ENCODE measurements at regions not wholly inside any gene's neighbourhood (a gene's known extent, or its start where the extent isn't known, plus 50 kb on each side); places are given as distances from the start of the nearest gene placed in this dataset.
A peak's percentile ranks its signal among the peaks of the same experiment; 100 is the strongest.

DNA sequence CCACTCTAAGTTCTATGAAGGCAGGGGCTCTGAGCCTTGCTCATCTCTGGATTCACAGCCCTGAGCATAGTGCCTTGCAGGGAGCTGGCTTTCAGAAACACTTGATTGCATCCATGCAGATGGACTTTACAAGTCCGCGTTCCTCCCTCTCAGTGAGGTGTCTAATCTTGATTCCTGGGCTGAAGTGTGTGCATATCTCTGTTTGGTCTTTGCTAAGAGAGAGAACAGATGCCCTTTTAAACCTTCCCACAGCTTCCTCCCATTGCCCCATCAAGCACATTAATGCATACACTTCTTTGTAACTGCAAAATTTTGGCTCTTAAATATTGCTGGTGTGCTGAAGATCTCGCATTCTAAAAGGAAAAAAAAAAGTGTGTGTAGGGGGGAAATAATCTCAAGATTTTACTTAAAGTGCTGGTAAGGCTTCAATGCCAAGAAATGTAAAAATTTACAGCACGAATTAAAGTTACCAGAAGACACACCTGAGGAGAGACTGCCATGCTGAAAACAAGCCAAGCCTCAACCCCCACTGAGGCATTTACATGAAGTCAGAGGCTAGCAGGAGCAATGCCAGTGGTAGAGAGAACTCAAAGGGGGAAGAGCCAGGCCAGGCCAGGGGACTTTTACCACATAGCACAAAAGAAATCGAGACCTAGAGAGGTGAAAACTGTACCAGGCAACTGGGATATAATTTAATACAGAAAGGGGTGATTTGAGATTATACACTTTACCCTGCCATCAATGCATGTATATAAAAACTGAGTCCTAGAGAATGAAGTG lies 492.1 kb downstream of the SOX6 start:
- intact Hi-C loops (cut with DNase I): no loop called here

GRCh38 chr11:15865212-15865987 lies 490.9 kb downstream of the SOX6 start:
- intact Hi-C loops (cut with DNase I): no loop called here

More for the DNA sequence above, 492.1 kb downstream of the SOX6 start:
- no peak for DNase-seq

GRCh38 chr11:15867871-15868270 lies 488.5 kb downstream of the SOX6 start:
- no peak for DNase-seq
- intact Hi-C loops (cut with DNase I): no loop called here

More at GRCh38 chr11:15865212-15865987, 490.9 kb downstream of the SOX6 start:
- no peak for DNase-seq

GRCh38 chr11:15870911-15871310 lies 485.4 kb downstream of the SOX6 start:
- DNase-seq: peak in 1 of 42 donors; percentile 13
- intact Hi-C loops (cut with DNase I): no loop called here

DNA sequence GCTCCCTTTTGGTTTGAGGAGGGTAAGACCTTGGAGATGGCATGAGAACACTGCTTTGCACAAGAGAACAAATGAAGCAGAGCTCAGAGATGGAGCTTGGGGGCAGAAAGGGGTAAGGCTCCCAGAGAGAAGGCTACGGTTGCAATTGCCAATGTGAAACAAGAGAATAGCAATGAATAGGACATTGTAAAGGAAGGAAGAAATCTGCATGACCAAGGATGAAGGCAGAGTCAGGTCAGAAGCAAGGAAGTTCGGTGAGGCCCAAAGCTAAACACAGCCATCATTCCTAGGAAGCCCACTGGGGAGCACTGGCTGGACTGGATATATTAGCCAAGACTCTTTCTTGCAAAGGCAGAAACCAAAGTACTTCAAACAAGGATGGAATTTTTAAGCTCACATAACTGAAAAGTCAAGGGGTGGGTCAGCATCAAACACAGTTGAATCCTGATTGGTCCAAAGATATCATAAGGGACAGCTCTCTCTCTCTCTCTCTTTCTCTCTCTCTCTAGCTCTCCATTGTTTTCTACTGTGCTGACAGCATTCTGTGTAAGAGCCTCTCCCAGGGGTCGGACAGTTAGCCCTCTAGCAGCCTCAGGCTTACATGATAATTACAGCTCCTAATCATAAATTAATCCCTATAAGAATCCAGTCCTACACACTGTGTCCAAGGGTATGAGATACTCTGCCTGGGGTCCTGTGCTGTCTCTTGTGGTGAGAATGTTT lies 484.3 kb downstream of the SOX6 start:
- peak in 1 of 42 donors; percentile 29 for DNase-seq
- intact Hi-C loops (cut with DNase I): no loop called here

DNA sequence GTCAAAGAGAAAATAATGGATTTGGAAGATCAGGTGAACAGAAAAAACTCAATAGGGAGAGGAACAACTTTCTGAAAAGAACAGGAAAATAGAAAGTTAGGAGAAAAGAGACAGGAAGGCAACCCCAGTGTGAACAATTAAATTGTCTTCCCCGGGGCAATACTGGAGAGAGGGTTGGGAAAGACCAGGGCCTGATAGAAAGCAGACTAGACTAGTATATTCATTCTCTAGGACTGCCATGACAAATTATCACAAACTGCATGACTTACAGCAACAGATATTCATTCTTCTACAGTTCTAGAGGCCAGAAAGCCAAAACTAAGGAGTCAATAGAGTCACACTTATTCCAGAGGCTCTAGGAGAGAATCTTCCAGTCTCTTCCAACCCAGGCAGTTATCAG lies 482.8 kb downstream of the SOX6 start:
- intact Hi-C loops (cut with DNase I): no loop called here
- DNase-seq: no peak

DNA sequence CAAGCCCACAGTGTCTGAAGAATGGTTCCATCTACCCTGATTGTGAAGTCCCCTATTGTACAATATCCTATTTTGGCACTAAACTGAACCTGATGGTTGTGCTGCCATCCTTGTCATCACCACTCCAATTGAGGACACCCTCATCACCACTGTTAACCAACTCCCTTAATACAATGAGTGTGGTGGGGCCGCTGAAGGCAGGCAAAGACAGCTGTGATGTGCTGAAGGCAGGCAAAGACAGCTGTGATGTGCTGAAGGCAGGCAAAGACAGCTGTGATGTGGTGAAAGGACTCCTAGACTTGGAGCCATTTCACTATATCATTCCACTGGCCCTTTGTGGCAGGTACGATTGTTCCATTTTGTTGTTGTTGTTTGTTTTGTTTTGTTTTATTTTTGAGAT lies 481.6 kb downstream of the SOX6 start:
- no peak for DNase-seq
- intact Hi-C loops (cut with DNase I): no loop called here

- DNase-seq: no peak
- intact Hi-C loops (cut with DNase I): no loop called here
Measured at GRCh38 chr11:15875393-15875792, 481.0 kb downstream of the SOX6 start.

GRCh38 chr11:15875943-15876342 lies 480.4 kb downstream of the SOX6 start:
- DNase-seq: no peak
- intact Hi-C loops (cut with DNase I): no loop called here

GRCh38 chr11:15878756-15879155 lies 477.6 kb downstream of the SOX6 start:
- no peak for DNase-seq
- intact Hi-C loops (cut with DNase I): no loop called here

GRCh38 chr11:15880291-15880690 lies 476.1 kb downstream of the SOX6 start:
- DNase-seq: no peak
- intact Hi-C loops (cut with DNase I): no loop called here

DNA sequence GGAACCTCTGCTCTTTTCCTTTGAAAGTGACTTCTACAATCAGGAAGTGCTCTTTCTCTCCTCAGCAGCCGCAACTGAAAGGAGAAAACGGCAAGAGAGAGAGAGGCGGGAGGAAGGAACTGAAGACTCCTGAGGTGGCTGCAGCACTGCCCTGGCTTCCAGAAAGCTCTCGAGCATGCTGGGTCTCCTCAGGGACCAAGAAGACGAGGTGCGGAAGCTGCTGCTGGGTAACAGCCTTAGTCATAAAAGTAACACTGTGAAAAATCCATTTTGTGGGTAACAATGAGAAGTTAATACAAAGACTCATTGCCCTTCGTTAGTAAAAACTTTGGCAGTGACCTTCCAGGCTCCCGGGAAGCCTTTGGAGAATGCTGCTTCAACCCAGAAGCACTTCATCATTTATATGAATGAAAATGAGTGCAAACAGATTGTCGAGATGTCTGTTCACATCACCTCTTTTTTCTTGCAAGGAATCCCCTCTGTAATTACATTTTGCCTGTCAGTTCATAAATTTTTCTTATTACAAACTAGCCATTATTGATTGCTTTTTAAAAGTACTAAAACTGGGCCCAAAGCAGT lies 473.4 kb downstream of the SOX6 start:
- intact Hi-C loops (cut with DNase I): no loop called here
- DNase-seq: peak in 3 of 42 donors; percentile 7 to 36 (median 19)

DNA sequence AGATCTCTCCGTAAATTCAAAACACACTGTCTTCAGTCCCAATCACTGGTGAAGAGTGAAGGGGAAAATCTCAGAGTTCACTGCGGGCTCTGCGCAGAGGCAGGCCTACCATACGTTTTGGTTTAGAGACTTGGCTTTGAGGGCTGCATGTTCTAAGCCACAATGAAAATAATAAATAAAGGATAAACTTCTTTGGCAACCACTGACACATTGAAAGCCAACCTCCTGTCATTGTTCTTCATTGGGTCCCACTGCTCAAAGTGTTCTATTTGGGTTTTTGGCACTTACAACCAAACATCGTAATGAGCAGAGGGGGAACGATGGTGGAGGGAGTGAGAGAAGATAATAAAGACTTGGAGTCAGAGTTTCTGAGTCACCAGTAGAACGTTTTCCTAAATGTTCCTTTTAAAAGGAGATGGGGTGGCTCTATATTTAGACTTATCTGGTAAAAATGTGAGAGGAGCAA lies 472.9 kb downstream of the SOX6 start:
- intact Hi-C loops (cut with DNase I): no loop called here
- peak in 1 of 42 donors; percentile 42 for DNase-seq

GRCh38 chr11:15884141-15884540 lies 472.2 kb downstream of the SOX6 start:
- DNase-seq: peak in 11 of 42 donors; percentile 12 to 53 (median 27)
- intact Hi-C loops (cut with DNase I): no loop called here

- intact Hi-C loops (cut with DNase I): no loop called here
- no peak for DNase-seq
Measured at GRCh38 chr11:15884777-15885540, 471.4 kb downstream of the SOX6 start.

- DNase-seq: peak in 1 of 42 donors; percentile 11
- intact Hi-C loops (cut with DNase I): no loop called here
Measured at GRCh38 chr11:15885854-15886253, 470.5 kb downstream of the SOX6 start.

GRCh38 chr11:15886299-15886698 lies 470.0 kb downstream of the SOX6 start:
- intact Hi-C loops (cut with DNase I): no loop called here
- no peak for DNase-seq

- no peak for DNase-seq
- intact Hi-C loops (cut with DNase I): no loop called here
Measured at GRCh38 chr11:15886866-15887265, 469.5 kb downstream of the SOX6 start.

All from head of caudate nucleus (tissue), 42 donors.